ENCODE measurements at regions not wholly inside any gene's neighbourhood (a gene's known extent, or its start where the extent isn't known, plus 50 kb on each side); places are given as distances from the start of the nearest gene placed in this dataset.

DNA sequence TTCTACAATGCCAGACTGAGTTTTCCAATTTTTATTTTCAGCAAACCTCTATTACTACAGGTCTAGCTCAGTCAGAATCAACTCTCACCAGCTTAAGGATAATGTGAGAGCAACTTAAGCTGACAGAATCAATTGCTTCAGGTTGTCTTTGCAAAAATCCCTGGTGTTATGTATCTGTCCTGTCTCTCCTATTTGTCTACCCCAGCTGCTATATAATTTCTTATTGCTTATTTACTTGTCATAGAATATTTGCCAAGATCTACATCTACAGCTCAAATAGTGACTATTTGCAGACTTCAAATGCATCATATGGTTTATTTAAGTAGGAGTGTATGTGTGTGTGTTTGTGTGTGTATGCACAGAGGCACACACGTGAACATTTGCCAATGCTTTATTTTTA, 54.1 kb downstream of the FOXG1 start:
- ChIA-PET POLR2A (no interaction called here), CTCF (no interaction called here)
- Histone ChIP-seq H3K79me2 (ENCODE audit: control insufficient read depth, insufficient read depth, low read length) (no peaks in the 10 kb centered on the region), H2AFZ (ENCODE audit: insufficient read depth, low read depth, low read length, poor library complexity, severe bottlenecking) (no peak overlapping the region), H4K20me1 (ENCODE audit: control insufficient read depth, insufficient read depth, low read length, poor library complexity, severe bottlenecking) (no peaks in the 10 kb centered on the region), H3K27me3 (replicated peaks in 1 of 4; ENCODE audit: control extremely low read depth in 1 of 4, control insufficient read depth in 3 of 4, insufficient read depth in 4 of 4, low read length in 3 of 4) (no peaks in the 10 kb centered on the region), H3K4me1 (ENCODE audit: control insufficient read depth in 2 of 2, insufficient read depth in 2 of 2, low read length in 2 of 2) (no peaks in the 10 kb centered on the region), H3K9ac (ENCODE audit: low read length) (no peak overlapping the region), H3K36me3 (replicated peaks in 1 of 2; ENCODE audit: control extremely low read depth in 1 of 2, control insufficient read depth in 1 of 2, extremely low read depth in 1 of 2, insufficient read depth in 2 of 2, low read length in 1 of 2) (no peaks in the 10 kb centered on the region), H3K4me2 (replicated peaks; ENCODE audit: low read depth, low read length, poor library complexity, severe bottlenecking) (no peak overlapping the region), H3K9me3 (ENCODE audit: control extremely low read depth in 1 of 3, control insufficient read depth in 2 of 3, insufficient read depth in 1 of 3, low read length in 2 of 3) (peaks cover 0 to 7% (median 6%) of the 10 kb centered on the region in 3 donors), H3K4me3 (ENCODE audit: control extremely low read depth in 1 of 5, extremely low read depth in 1 of 5, insufficient read depth in 1 of 5, low read depth in 2 of 5, low read length in 4 of 5) (no peak overlapping the region), H3K27ac (ENCODE audit: low read length in 2 of 2) (no peak overlapping the region)
- DNase-seq: no peak
- Mint-ChIP-seq H3K27me3 (no peaks in the 10 kb centered on the region), H3K9me3 (ENCODE audit: insufficient read depth) (peaks cover 5% of the 10 kb centered on the region), H3K4me3 (no peak overlapping the region), H3K27ac (no peak overlapping the region), H3K4me1 (no peaks in the 10 kb centered on the region)
- TF ChIP-seq CTCF (IDR thresholded peaks at IDR 0.05) (no peak), EZH2 (IDR thresholded peaks at IDR 0.05; ENCODE audit: borderline replicate concordance, insufficient read depth, low read depth, low read length, poor library complexity, severe bottlenecking) (no peak)
- no peak for ATAC-seq (ENCODE audit: low read depth)
- WGBS (ENCODE audit: insufficient coverage): no CpG with 5 or more reads among the region's 1 CpG
- intact Hi-C loops (cut with micrococcal nuclease): no loop called here

- Histone ChIP-seq H3K4me1 (ENCODE audit: control insufficient read depth in 2 of 2, insufficient read depth in 2 of 2, low read length in 2 of 2) (no peaks in the 10 kb centered on the region), H3K9me3 (ENCODE audit: control extremely low read depth in 1 of 3, control insufficient read depth in 2 of 3, insufficient read depth in 1 of 3, low read length in 2 of 3) (peaks cover 0 to 7% (median 6%) of the 10 kb centered on the region in 3 donors), H3K4me2 (replicated peaks; ENCODE audit: low read depth, low read length, poor library complexity, severe bottlenecking) (no peak overlapping the region), H2AFZ (ENCODE audit: insufficient read depth, low read depth, low read length, poor library complexity, severe bottlenecking) (no peak overlapping the region), H3K9ac (ENCODE audit: low read length) (no peak overlapping the region), H3K79me2 (ENCODE audit: control insufficient read depth, insufficient read depth, low read length) (no peaks in the 10 kb centered on the region), H4K20me1 (ENCODE audit: control insufficient read depth, insufficient read depth, low read length, poor library complexity, severe bottlenecking) (no peaks in the 10 kb centered on the region), H3K27ac (ENCODE audit: low read length in 2 of 2) (no peak overlapping the region), H3K27me3 (replicated peaks in 1 of 4; ENCODE audit: control extremely low read depth in 1 of 4, control insufficient read depth in 3 of 4, insufficient read depth in 4 of 4, low read length in 3 of 4) (no peaks in the 10 kb centered on the region), H3K4me3 (ENCODE audit: control extremely low read depth in 1 of 5, extremely low read depth in 1 of 5, insufficient read depth in 1 of 5, low read depth in 2 of 5, low read length in 4 of 5) (no peak overlapping the region), H3K36me3 (replicated peaks in 1 of 2; ENCODE audit: control extremely low read depth in 1 of 2, control insufficient read depth in 1 of 2, extremely low read depth in 1 of 2, insufficient read depth in 2 of 2, low read length in 1 of 2) (no peaks in the 10 kb centered on the region)
- intact Hi-C loops (cut with micrococcal nuclease): no loop called here
- no peak for TF ChIP-seq CTCF (IDR thresholded peaks at IDR 0.05)
- H3K27me3 Mint-ChIP-seq: no peaks in the 10 kb centered on the region
- no peak overlapping the region for H3K4me3 Mint-ChIP-seq
- H3K4me1 Mint-ChIP-seq: no peaks in the 10 kb centered on the region
- POLR2A ChIA-PET: no interaction called here
- ATAC-seq (ENCODE audit: low read depth) (no peak), DNase-seq (no peak)
- H3K27ac Mint-ChIP-seq: no peak overlapping the region
- CTCF ChIA-PET: interaction anchor here (0.7 kb wide), 1 partner anchor 35 kb away, joined by 3 read pairs; no protein-coding TSS in a partner anchor
- H3K9me3 Mint-ChIP-seq (ENCODE audit: insufficient read depth): peaks cover 5% of the 10 kb centered on the region
Observed at GRCh38 chr14:28821993-28822392, 55.4 kb downstream of the FOXG1 start.

All from B cell (primary cell).